DMS79 (cell line): ENCODE measurements at regions not wholly inside any gene's neighbourhood (a gene's known extent, or its start where the extent isn't known, plus 50 kb on each side); places are given as distances from the start of the nearest gene placed in this dataset.

Experiments used
- DNase-seq: peaks from one replicate; lab custom pipeline; 2025; lab: John Stamatoyannopoulos, UW

DNA sequence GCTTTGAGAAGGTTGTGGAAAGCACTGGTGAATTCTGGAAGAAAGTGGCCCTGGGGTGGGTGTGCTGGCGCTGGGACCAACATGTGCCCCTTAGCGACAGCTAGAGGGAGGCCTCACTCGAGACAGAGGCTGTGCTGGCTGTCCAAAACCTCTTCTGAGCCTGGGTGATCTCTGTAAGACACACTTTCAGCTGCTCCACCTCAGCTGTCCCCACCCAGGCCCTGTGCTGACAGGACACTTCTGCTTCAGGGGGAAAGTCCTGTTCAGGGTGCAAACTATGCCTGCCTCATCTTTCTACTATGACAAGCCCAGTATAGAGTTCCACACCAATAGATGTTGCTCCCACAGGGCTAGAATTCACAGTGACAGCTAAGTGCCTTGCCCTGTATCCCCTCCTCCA is 426.4 kb downstream of the MED10 start:
- no peak for DNase-seq

DNA sequence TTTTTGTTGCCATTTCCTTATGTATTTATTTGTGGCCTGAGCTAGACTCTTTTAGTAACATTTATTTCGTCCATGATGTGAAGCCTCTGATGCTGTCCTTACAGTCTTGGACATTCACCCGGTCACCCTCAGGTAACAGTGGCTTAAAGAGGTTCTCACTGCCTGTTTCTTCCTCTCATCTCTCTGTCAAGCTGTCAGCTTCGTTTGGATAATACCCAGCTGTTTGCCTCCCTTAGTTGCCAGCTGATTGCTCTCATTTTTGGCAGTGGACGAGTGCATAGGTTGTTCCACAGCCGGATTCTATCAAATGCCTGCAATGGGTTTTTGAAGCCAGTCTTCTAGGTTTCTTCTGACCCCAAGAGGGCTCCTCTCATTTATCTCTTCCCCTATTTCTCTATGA is 427.7 kb downstream of the MED10 start:
- no peak for DNase-seq

DNA sequence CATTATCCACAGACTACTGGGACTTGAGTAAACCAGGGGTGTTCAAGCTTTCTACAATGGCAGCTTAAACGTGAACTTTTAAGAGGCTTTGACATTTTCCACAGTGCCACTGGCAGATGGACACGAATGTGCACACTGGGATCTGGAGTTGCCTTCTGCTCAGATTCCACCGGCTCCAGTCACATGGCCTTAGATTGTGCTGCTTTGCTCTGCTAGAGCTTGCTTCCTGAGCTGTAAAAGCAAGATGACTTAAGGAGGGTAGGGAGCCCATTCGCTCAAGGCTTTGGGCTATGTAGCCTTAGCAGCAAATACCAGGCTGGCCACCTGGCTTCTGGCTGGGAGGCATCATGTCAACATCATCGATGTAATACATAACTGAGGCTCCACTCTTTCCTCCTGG is 436.9 kb downstream of the MED10 start:
- no peak for DNase-seq

DNA sequence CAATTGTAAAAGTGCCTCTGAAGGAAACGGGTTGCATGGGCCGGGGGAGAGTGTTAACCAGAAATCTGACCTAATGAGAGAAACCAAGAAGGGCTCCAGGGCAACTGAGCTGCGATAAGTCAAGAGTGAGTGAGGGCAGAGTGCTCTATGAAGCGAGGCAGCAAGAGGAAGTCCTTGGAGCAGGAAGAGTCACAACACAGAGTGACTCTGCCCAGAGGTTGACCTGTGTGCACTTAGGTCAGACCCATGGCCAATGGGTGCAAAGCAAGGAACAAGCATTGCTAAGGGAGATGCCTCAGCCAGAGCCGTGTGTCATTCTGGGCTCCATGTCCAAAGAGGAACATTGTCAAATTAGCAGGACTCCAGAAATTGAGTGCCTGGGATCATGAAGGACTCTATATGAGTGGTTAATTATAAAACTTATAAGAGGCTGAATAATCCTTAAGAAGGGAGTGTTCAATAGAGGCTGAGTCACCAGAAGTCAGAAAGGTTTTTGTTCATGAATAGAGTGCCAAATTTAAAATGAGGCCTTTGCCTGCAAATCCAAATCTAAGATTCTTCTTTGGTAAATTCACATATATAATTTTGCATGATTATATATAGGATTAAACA is 438.5 kb downstream of the MED10 start:
- DNase-seq, result no peak

DNA sequence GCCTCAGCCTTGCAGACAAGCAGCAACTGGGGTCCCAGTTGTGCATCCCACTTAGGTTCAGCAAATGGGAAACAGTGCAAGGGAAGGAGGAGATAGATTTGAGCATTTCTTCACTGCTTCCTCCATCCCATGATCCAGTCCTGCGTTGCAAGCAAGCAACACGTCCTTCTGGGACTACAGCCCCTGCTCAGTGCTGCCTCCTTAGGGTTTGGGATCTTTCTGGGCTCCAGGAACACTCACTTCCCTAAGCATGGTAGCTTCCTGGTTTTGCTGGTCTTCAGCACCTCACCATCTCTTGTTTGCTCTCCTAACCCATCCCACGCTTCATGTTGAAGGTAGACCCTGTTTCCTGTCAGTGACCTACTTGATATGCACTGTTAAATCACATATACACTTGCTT is 444.7 kb downstream of the MED10 start:
- DNase-seq, result no peak

DNA sequence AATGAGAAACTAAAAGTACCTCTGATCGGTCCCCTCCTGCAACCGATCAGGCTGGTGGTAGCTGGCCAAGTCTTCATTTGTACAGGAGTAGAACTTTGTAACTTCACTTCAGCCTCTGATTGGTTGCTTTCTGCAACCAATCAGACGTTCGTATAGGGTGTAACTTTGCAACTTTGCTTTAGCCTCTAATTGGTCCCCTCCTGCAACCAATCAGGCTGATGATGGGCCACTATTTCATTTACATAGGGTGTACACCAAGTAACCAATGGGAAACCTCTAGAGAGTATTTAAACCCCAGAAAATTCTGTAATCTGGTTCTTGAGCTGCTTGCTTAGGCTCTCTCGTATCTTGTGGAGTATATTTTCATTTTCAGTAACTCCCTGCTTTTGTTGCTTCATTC is 445.5 kb downstream of the MED10 start:
- no peak for DNase-seq

DNA sequence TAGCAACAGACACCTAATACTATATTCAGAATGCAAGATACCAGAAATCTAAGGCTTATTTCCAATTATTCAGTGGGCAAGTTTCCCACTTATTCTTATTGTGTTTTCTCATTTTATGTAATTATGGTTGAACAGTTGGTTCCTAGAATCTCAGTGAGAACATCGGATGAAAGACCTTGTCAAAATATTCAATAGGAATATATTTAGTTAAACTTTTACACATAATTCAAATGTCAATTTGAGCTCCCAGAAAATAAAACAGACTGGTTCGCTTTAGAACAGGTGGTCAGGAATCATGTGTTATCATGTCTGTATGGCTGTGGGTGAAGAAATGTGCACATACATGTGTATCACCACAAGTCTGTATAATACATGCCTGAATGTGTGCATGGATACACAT is 447.8 kb downstream of the MED10 start:
- DNase-seq, result no peak

DNA sequence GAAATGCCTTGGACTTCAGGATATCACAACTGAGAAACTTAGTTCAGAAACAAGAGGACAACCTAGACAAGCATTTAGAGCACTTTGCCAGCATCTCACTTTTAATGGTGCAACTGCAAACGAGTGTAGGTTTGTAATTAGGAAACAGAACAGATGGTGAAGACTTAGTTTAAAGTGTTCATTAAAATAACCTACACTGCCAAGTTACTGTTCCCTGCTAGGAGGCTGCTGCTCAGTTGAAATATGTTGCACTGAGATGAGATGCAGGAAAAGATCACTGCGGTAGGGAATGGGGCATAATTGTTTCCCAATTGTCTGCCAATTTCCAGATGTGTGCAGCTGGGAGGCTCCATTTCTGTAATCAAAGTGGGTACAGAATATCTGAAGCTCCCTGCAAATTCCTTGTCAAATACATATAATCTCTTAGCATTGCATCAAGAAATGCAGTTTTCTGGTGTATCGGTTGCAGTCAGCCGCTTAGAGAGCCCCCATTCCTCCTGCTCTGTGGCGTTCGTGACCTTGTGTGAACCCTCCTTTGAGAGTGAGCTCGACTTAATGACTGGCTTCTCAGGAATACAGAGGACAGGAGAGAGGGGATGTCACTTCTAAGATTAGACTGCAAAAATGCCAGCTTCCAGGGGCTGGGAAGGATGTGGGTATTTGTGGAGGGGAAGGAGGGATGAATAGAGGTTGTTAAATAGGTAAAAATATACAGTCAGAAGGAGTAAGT is 448.9 kb downstream of the MED10 start:
- DNase-seq, result no peak

DNA sequence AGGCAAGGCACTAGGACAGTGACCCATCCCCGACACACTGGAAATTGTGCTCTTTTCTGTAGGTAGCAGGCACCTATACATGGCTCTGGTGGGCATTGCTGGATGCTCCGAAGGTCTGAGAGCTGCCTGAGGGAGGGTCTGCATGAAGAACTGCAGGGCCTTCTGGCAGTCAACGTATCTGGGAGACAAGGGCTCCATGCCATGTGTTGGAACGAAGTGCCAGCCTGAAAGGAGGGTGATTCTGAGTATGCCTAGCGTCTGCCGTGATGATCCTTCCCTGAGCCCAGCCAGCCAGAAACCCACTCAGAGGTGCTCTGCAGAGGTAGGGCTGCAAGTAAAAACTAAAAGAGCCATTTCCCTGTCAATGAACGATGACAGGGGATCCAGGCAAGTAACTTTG is 453.2 kb downstream of the MED10 start:
- no peak for DNase-seq

DNA sequence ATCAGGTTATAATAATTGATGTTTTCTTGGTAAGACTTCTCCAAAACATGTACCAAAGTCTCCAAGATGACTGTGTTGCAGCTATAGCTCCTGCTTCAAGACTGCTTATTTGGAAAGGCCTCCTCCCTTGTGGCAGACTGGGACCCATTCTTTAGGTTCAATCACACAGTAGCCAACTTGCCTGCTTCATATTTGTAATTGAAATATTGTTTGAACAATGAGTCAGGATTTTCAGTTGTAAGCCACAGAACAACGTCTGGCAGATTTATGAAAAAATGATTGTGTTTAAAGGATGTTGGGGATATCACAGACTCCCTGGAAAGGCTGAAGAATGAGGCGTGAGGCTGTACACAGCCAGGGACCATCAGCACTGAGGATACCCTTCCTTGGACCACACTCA is 458.9 kb downstream of the MED10 start:
- no peak for DNase-seq

DNA sequence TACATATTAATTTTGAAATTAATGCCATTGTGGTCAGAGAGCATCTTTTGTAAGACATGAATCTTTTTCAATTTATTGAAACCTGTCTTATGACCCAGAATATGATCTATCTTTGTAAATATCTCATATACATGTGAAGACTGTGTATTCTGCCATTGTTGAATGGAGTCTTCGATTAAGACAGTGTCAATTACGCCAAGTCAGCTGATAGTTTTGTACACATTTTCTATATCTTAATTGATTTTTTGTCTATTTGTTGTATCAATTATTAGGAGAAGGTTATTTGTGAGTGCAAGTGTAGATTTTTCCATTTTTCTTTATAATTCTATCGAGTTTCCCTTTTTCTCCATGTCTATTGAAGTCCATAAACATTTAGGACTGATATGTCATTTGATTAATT is 471.6 kb downstream of the MED10 start:
- no peak for DNase-seq

DNA sequence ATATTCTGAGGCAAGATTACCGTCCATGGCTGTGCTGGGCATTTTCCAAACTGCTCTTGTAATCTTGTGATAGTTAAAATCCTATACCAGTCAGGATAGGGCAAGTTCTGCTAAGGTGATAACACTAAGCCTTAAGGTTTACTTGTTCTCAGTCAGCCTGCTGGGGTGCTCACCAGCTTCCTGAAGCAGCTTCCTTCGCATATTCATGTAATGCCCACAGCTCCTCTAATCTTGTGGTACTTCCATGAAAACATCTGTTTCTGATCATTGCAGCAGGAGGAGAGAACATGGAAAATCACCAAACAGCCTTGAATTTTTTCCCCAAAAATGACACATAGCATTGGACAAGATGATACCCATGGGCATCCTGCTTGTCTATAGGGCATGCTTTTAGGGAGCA is 473.2 kb downstream of the MED10 start:
- DNase-seq, result no peak

DNA sequence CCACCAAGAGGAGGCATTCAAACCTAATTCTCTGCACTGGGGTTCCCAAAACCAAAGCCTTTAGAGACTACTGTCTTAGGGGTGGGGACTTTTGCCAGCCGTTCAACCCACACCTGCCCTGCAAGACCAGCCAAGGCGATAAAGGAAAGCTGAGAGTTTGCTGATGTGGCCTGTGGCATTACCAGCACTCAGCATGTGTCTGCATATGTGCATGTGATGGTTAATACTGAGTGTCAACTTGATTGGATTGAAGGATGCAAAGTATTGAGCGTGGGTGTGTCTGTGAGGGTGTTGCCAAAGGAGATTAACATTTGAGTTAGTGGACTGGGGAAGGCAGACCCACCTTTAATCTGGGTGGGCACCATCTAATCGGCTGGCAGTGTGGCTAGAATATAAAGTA is 474.2 kb downstream of the MED10 start:
- DNase-seq, result no peak

DNA sequence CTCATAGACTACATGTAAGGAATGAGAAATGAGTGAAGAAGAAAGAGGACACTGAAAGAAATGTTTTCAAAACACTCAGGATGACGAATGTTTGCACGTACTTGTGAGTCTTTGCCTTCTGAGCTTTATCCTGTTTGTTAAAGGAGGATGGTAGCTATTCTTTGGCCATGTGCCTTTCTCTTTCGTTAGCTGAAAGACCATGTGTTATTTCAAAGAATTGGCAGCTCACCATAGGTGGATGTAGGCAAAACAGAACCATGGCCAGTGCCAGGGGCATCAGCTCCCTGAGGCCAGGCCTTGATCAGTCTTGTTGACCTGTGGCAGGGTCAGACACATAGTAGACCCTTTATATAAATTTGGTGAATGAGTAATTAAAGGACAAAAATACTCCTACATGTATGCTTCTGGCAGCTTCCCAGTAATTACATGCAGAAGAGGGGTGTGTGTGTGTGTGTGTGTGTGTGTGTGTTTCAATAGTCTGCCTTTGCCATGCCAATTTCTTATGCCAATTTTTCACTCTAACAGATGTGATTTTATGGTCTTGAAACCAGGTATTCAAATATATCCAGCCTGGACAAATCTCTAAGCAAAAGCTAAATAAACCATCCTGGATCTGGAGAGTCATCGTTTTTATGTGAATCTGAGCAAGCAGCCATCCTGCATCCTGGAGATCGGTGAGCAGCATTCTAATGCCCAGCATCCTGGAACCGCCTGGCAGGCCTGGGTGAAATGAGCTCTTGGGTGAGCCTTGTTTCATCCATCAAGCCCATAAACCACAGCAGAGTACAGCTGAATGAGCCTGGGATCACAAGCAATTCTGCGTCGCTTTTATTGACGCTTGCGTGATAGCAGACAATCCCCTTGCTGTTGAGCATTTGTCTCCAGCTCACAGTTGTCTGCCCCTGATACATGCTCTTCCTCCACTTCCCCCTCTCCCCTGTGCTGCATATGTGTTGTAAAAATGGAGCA is 475.4 kb downstream of the MED10 start:
- no peak for DNase-seq

DNA sequence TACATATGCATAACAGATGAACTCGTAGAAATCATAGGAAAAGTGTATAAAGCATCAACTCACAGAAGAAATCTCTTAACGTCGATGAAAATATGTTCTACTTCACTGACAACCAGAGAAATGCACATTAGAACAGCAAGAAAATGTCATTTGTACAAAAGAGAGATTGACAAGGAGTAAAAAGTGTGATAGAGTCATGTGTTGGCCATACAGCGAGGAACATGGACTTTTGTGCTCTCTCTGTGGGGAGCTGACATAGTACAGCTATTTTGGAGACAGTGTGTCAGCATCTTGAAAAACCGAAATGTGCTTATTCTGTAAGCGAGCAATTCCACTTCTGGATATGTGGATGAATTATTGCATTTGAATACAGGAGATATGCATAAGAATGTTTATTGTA is 477.9 kb downstream of the ICE1 start:
- DNase-seq, result no peak

DNA sequence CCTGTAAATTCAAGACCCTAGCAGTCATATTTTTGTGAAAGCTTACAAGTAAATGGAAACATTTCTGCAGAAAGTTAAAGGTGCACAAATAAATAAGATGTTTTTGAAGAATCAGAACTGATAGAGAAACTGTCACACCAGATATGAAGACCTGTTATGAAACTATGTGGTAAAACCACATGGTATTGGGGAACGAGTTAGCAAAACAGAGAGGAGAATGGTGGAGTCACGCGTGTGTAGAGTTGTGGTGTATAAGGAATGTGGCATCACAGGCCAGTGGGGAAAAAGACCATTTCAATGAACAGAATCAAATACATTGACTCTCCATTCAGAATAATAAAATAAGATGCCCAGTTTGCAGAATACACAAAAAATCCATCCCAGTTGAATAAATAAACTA is 477.2 kb downstream of the ICE1 start:
- no peak for DNase-seq

DNA sequence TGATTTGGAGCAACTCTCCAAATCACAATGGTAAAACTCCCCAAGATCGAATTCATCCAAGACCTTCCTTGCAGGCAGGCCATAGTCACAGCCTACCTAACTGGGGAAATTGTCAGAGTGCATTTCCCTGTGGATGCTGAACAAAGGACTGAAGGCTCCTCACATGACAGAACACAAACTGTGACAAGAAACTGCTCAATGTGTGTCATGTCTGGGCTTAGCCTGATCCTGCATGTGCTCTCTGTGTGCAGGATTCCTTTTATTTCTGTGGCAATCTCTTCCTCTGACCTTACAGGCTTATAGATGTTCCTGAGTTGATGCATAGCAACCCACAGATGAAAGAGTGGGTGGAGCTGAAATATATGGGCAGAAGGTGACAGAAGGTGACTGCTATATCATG is 465.8 kb downstream of the ICE1 start:
- no peak for DNase-seq

DNA sequence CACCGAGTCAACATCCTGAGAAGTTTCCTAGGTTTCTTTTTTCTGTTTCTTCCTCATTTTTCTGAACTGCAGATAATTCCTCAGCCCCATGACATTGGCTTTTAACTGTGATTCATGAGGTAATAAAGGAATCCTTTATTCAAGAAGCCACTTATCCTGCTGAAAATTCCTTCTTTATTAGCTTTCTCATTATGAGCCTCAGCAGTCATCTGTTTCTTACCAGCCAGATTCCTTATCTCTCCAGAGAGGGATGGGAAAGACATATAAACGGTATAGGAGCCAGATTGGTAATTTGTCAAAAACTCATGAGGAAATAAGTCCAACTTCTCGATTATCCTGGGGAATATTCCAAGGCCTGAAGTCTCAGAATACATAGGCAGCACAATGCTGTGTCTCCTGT is 465.4 kb downstream of the ICE1 start:
- DNase-seq, result no peak

DNA sequence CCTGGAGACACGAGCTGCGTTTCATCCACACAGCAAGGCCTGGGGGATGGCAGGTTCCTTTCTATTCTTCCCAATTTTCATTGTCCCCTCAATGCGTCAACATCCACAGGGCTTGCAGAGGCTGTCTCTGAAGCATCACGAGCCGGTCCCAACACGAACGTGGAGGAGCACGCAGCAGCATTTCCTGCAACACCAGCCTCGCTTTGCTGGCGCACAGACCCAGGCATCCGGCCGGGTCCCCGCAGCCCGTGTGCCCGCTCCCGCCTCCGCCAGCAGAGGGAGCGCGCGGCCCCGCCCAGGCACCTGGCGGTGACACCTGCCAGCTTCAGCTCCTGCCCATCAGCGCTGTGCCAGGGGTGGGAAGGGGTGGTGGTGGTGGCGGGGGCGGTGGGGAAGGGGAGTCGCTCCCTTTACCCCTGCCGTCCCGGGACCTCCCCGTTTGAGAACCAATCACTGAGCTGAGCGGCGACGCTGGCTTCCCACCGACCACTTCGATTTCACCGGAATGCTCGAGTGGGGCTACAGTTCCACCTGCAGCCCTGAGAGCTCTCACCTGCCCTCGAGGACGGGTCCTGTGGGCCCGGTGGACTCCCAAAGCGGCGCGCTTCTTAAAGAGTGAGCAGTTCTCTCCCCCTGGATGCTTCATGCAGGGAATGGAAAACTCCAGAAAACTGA is 464.5 kb downstream of the ICE1 start:
- DNase-seq, result no peak

DNA sequence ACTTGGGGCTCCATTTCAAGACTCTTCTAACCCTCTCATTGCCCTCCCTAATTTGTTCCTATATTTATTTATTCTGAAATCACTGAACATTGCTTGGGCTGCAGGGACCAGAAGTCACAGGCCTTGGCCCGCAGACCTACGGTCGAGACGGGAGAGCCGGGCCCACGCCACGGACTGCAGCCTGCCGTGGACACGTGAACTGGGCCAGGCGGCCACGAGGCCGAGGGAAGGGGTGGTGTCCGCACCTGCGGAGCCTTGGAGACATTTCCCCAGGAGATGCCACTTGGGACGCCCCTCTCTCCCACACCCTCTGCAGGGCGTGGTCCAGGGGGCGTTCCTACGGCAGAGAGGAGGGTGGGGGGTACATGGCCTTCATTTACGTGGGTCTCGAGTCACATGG is 463.9 kb downstream of the ICE1 start:
- no peak for DNase-seq

DNA sequence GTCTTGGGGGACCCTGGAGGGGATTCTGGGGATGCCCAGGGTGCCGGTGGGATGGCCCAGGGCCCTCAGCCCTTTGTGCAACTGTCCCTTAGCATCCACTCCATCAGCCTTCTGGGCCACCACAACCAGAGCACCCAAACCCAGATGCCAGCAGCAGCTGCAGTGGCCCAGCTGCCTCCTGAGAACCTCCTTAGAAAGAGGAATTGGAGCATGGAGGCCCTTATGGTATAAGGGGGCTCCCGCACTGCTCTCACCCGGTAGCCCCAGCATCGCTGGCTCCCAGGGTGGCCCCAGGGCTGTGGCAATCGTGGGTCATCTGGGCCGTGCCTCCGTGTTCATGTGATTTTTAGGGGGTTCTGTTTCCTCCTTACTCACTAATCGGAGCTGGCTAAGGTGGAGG is 463.3 kb downstream of the ICE1 start:
- no peak for DNase-seq

DNA sequence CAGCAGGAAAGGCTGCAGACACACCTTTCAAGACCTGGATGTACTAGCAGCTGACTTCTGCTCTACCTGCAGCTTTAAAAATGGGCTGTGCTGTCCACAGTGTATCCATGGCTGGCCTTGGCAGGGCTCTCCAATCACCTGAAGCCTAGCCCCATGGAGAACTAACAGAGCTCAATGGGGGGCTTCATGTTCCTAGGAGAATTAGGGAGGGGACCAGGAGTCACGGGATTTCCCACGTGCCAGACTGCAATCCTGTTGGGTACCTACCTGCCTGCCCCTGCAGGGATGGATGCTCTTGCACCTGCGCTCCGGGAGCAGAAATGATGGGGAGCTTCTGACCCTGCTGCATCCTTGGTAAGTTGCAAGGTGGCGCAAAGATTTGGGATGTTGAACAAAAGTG is 462.1 kb downstream of the ICE1 start:
- DNase-seq, result no peak

DNA sequence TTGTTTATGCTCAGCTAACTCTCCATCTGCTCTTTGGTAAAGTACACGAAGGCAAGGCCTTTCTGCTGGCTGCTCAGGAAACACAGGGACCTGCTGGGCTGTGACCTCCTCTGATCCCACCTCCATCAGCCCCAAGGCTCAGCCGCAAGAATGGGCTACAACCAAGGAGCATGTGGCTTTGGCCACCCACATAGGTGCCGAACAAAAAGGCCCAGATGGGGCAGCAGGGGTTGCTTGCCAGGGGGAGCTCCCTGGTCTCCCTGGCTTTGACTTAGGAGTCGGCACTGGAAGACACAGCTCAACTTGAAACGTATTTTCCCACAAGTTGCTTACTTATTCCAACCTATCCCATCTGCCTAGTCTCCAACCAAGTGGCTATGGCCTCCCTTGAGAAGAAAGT is 461.1 kb downstream of the ICE1 start:
- DNase-seq, result no peak
